AG09319 (cell line): ENCODE measurements at regions not wholly inside any gene's neighbourhood (a gene's known extent, or its start where the extent isn't known, plus 50 kb on each side); places are given as distances from the start of the nearest gene placed in this dataset.
"Not testable (repeated sequence)": the region's sequence is repeated elsewhere in the genome, so short reads cannot be mapped to it uniquely, and the experiment has no call there.

Experiments used
- DNase-seq: peaks from one replicate; pipeline ENCODE4 v3.0.0-alpha.2; 2010; ENCODE audit warnings: low read depth; ENCODE audit errors: extremely low read depth
- CTCF ChIP-seq: IDR thresholded peaks from 2 replicates; pipeline ENCODE4 v1.5.1; 2011; ENCODE audit warnings: low read depth, mild to moderate bottlenecking, inconsistent platforms, low read length, moderate library complexity

- DNase-seq = peak; percentile 96
- TF ChIP-seq CTCF = no peak
Measured at GRCh38 chr4:154164931-154165839, 326.4 kb downstream of the DCHS2 start.

GRCh38 chr4:154160519-154161301 is 330.9 kb downstream of the DCHS2 start:
- no peak for TF ChIP-seq CTCF
- no peak for DNase-seq

GRCh38 chr4:154158361-154159155 is 333.0 kb downstream of the DCHS2 start:
- no peak for TF ChIP-seq CTCF
- no peak for DNase-seq

GRCh38 chr4:154152546-154152945 is 339.1 kb downstream of the DCHS2 start:
- no peak for TF ChIP-seq CTCF
- no peak for DNase-seq

GRCh38 chr4:154149236-154149635 is 342.4 kb downstream of the DCHS2 start:
- not testable (repeated sequence) for DNase-seq

GRCh38 chr4:154143720-154144119 is 347.9 kb downstream of the DCHS2 start:
- TF ChIP-seq CTCF = no peak
- DNase-seq = no peak

- TF ChIP-seq CTCF = no peak
- no peak for DNase-seq
Measured at GRCh38 chr4:154142664-154143063, 348.9 kb downstream of the DCHS2 start.
